H1 (cell line): ENCODE measurements at regions not wholly inside any gene's neighbourhood (a gene's known extent, or its start where the extent isn't known, plus 50 kb on each side); places are given as distances from the start of the nearest gene placed in this dataset.

Experiments
- CTCF ChIA-PET: fragments of 300-600 bp; sonication (Branson Sonifier 250); formaldehyde crosslinking; loops from one replicate; lab custom pipeline; 2021; ENCODE audit not compliant: partially characterized antibody; lab: Charles Lee
- POLR2A ChIA-PET: fragments of 300-600 bp; sonication (Branson Sonifier 250); formaldehyde crosslinking; loops from one replicate; lab custom pipeline; 2021; ENCODE audit warnings: inconsistent platforms; ENCODE audit not compliant: partially characterized antibody; lab: Charles Lee
- DNase-seq, 2 experiments: peaks; one replicate each; pipeline versions ENCODE4 v3.0.0 to v3.0.0-alpha.2; 2010 to 2022; ENCODE audit warnings: low spot score in 2 of 2, low read depth in 1 of 2, mixed read lengths in 1 of 2
- FAIRE-seq: peaks from 2 replicates; lab custom pipeline; 2011; peaks lifted over from hg19 to GRCh38; lab: Jason Lieb, UNC
- H2AFZ ChIP-seq: 2 replicates; pipeline ENCODE4 v1.8.1; 2012; ENCODE audit warnings: low read length, inconsistent platforms
- H2AK5ac ChIP-seq: 2 replicates; pipeline ENCODE4 v1.6.1; 2013; ENCODE audit warnings: low read depth, low read length
- H2BK120ac ChIP-seq: replicated peaks from 2 replicates; pipeline ENCODE3; 2013; ENCODE audit warnings: low read depth, low read length, inconsistent platforms
- H2BK12ac ChIP-seq: 2 replicates; pipeline ENCODE4 v1.6.1; 2013; ENCODE audit warnings: low read depth, low read length
- H2BK15ac ChIP-seq: 2 replicates; pipeline ENCODE4 v1.6.1; 2013; ENCODE audit warnings: low read length
- H2BK20ac ChIP-seq: 2 replicates; pipeline ENCODE4 v1.6.1; 2013; ENCODE audit warnings: low read length
- H2BK5ac ChIP-seq: 2 replicates; pipeline ENCODE4 v1.6.1; 2013; ENCODE audit warnings: low read depth, low read length
- H3K14ac ChIP-seq: 2 replicates; pipeline ENCODE4 v1.6.1; 2013; ENCODE audit warnings: inconsistent platforms; ENCODE audit not compliant: insufficient read length
- H3K18ac ChIP-seq: 2 replicates; pipeline ENCODE4 v1.6.1; 2013; ENCODE audit warnings: low read length; ENCODE audit errors: extremely low read depth
- H3K23ac ChIP-seq: 2 replicates; pipeline ENCODE4 v1.6.1; 2013; ENCODE audit warnings: inconsistent platforms; ENCODE audit not compliant: insufficient read length
- H3K23me2 ChIP-seq: 2 replicates; pipeline ENCODE4 v1.6.1; 2013; ENCODE audit warnings: low read depth, low read length
- H3K27ac ChIP-seq: 2 replicates; pipeline ENCODE4 v1.6.1; 2011; ENCODE audit warnings: low read depth, low read length, inconsistent platforms
- H3K27me3 ChIP-seq, 4 experiments: replicated peaks in 1 of 4; 1 replicate in 1 of 4; 2 replicates in 3 of 4; pipeline versions ENCODE4 v1.6.1 to v1.8.1; 2011 to 2013; ENCODE audit warnings: low read length in 3 of 4, mild to moderate bottlenecking in 3 of 4, inconsistent platforms in 2 of 4, mixed read lengths in 2 of 4, moderate library complexity in 1 of 4; ENCODE audit not compliant: control insufficient read depth in 3 of 4, insufficient read depth in 3 of 4; ENCODE audit errors: extremely low read depth in 1 of 4
- H3K36me3 ChIP-seq, 4 experiments: 2 replicates each; pipeline versions ENCODE4 v1.6.1 to v1.8.1; 2011 to 2013; ENCODE audit warnings: mild to moderate bottlenecking in 4 of 4, low read length in 3 of 4, moderate library complexity in 2 of 4, control low read depth in 1 of 4, inconsistent platforms in 1 of 4; ENCODE audit not compliant: insufficient read depth in 4 of 4, control insufficient read depth in 2 of 4
- H3K4ac ChIP-seq: replicated peaks from 2 replicates; pipeline ENCODE3; 2013; ENCODE audit warnings: low read length, low read depth, mixed read lengths, inconsistent platforms; ENCODE audit not compliant: insufficient read length
- H3K4me1 ChIP-seq, 4 experiments: replicated peaks in 1 of 4; 1 replicate in 1 of 4; 2 replicates in 3 of 4; pipeline versions ENCODE4 v1.6.1 to v1.8.1; 2011 to 2013; ENCODE audit warnings: low read length in 3 of 4, inconsistent platforms in 2 of 4, mixed read lengths in 1 of 4; ENCODE audit not compliant: insufficient read depth in 4 of 4, control insufficient read depth in 3 of 4
- H3K4me2 ChIP-seq, 2 experiments: 2 replicates each; pipeline versions ENCODE4 v1.6.1 to v1.8.1; 2011 to 2013; ENCODE audit warnings: low read depth in 2 of 2, low read length in 2 of 2, control low read depth in 1 of 2, inconsistent platforms in 1 of 2, mild to moderate bottlenecking in 1 of 2; ENCODE audit not compliant: insufficient read depth in 1 of 2
- H3K4me3 ChIP-seq, 4 experiments: fragments of 200-600, 300-600 bp in 1 of 4; sonication (generic), shearing (Covaris generic), sonication (Bioruptor Twin) in 1 of 4; 2 replicates each; pipeline versions ENCODE4 v1.5.1 to v1.8.1; 2011 to 2016; ENCODE audit warnings: low read length in 4 of 4, low read depth in 3 of 4, control low read depth in 2 of 4, inconsistent platforms in 2 of 4, mild to moderate bottlenecking in 2 of 4, mixed read lengths in 1 of 4, moderate library complexity in 1 of 4; ENCODE audit not compliant: insufficient read depth in 2 of 4; ENCODE audit errors: extremely low read depth in 1 of 4
- H3K56ac ChIP-seq: replicated peaks from 2 replicates; pipeline ENCODE3; 2013; ENCODE audit warnings: low read depth, mild to moderate bottlenecking, mixed read lengths, low read length, inconsistent platforms; ENCODE audit not compliant: insufficient read length
- H3K79me1 ChIP-seq: 2 replicates; pipeline ENCODE4 v1.6.1; 2013; ENCODE audit warnings: low read depth, low read length, control low read depth
- H3K79me2 ChIP-seq, 2 experiments: 2 replicates each; pipeline versions ENCODE4 v1.6.1 to v1.8.1; 2012 to 2013; ENCODE audit warnings: low read length in 2 of 2, mild to moderate bottlenecking in 2 of 2, inconsistent platforms in 1 of 2; ENCODE audit not compliant: insufficient read depth in 2 of 2, control insufficient read depth in 1 of 2
- H3K9ac ChIP-seq, 4 experiments: replicated peaks in 1 of 4; 1 replicate in 1 of 4; 2 replicates in 3 of 4; pipeline versions ENCODE4 v1.6.1 to v1.8.1; 2011 to 2013; ENCODE audit warnings: low read depth in 3 of 4, low read length in 3 of 4, control low read depth in 2 of 4, mild to moderate bottlenecking in 2 of 4, moderate library complexity in 2 of 4, inconsistent platforms in 1 of 4; ENCODE audit errors: extremely low read depth in 1 of 4
- H3K9me3 ChIP-seq, 2 experiments: 2 replicates each; pipeline versions ENCODE4 v1.6.1 to v1.8.1; 2012 to 2013; ENCODE audit warnings: mild to moderate bottlenecking in 2 of 2, moderate library complexity in 2 of 2, control low read depth in 1 of 2, inconsistent platforms in 1 of 2, low read depth in 1 of 2, low read length in 1 of 2, mixed read lengths in 1 of 2; ENCODE audit not compliant: insufficient read depth in 2 of 2
- H4K20me1 ChIP-seq, 2 experiments: replicated peaks in 1 of 2; 2 replicates each; pipeline versions ENCODE3 to v1.8.1; 2011 to 2013; ENCODE audit warnings: inconsistent platforms in 2 of 2, low read length in 2 of 2, mild to moderate bottlenecking in 1 of 2; ENCODE audit not compliant: insufficient read depth in 2 of 2, control insufficient read depth in 1 of 2
- H4K5ac ChIP-seq: 2 replicates; pipeline ENCODE4 v1.6.1; 2013; ENCODE audit warnings: low read length, low read depth, mixed read lengths, inconsistent platforms; ENCODE audit not compliant: insufficient read length
- H4K8ac ChIP-seq: 2 replicates; pipeline ENCODE4 v1.8.0; 2013; ENCODE audit warnings: mild to moderate bottlenecking, moderate library complexity, low read length, inconsistent platforms; ENCODE audit not compliant: insufficient read depth; ENCODE audit errors: extremely low read depth
- H4K91ac ChIP-seq: replicated peaks from 2 replicates; pipeline ENCODE3; 2013; ENCODE audit warnings: low read length, mixed read lengths, inconsistent platforms; ENCODE audit not compliant: insufficient read length
- CBX5 ChIP-seq: fragments of 300-800, 300-1000 bp; sonication (generic); IDR thresholded peaks from 2 replicates; pipeline ENCODE4 v1.7.1; 2016; ENCODE audit warnings: antibody characterized with exemption, low read length, low read depth
- HDAC6 ChIP-seq: IDR thresholded peaks from one replicate; pipeline ENCODE4 v1.7.1; 2012; ENCODE audit warnings: low read depth, mild to moderate bottlenecking, inconsistent platforms, low read length, moderate library complexity
- PHF8 ChIP-seq: fragments of 200-600 bp; sonication (generic); conservative IDR thresholded peaks from 2 replicates; pipeline ENCODE4 v1.7.1; 2012; ENCODE audit warnings: low read depth, mild to moderate bottlenecking, inconsistent platforms, low read length, moderate library complexity
- POLR2A ChIP-seq, 2 experiments: IDR thresholded peaks; 1 replicate in 1 of 2; 2 replicates in 1 of 2; pipeline ENCODE4 v1.6.1; 2011; ENCODE audit warnings: low read depth in 2 of 2, low read length in 2 of 2, mild to moderate bottlenecking in 2 of 2; ENCODE audit errors: control extremely low read depth in 1 of 2
- RNF2 ChIP-seq: fragments of 200-900, 300-1000 bp; sonication (generic); IDR thresholded peaks from 2 replicates; pipeline ENCODE4 v1.7.1; 2016; ENCODE audit warnings: borderline replicate concordance, low read depth, mild to moderate bottlenecking, antibody characterized with exemption, low read length; ENCODE audit not compliant: poor library complexity, severe bottlenecking; ENCODE audit errors: missing control alignments
- SIX5 ChIP-seq: IDR thresholded peaks from 2 replicates; pipeline ENCODE4 v1.6.1; 2011; ENCODE audit warnings: mild to moderate bottlenecking, low read depth, low read length
- SP4 ChIP-seq: IDR thresholded peaks from 2 replicates; pipeline ENCODE4 v1.6.1; 2012; ENCODE audit warnings: low read length, inconsistent platforms
- TAF1 ChIP-seq: IDR thresholded peaks from 2 replicates; pipeline ENCODE4 v1.6.1; 2011; ENCODE audit warnings: mild to moderate bottlenecking, low read depth, low read length
- TBP ChIP-seq: IDR thresholded peaks from 2 replicates; pipeline ENCODE4 v1.6.1; 2011; ENCODE audit warnings: low read depth, low read length, improper control_type of control experiment
- USF2 ChIP-seq: IDR thresholded peaks from 2 replicates; pipeline ENCODE4 v1.6.1; 2011; ENCODE audit warnings: low read length, improper control_type of control experiment
- WGBS, 2 experiments: shearing (Covaris generic) in 1 of 2; methylation state at CpG; one replicate each; pipeline versions ENCODE4 v1.1.6 to v1.1.7; 2013 to 2015; ENCODE audit warnings: low lambda C conversion rate in 2 of 2, mixed read lengths in 2 of 2, inconsistent platforms in 1 of 2, low coverage in 1 of 2, missing lambda C conversion rate in 1 of 2; ENCODE audit not compliant: insufficient replicate concordance in 2 of 2, insufficient coverage in 1 of 2, insufficient read length in 1 of 2; ENCODE audit errors: extremely low coverage in 1 of 2, missing lambda C conversion rate in 1 of 2; 5-methylcytosine and 5-hydroxymethylcytosine counted together
- TF ChIP-seq, protein P1 (sequence below): IDR thresholded peaks from 2 replicates; pipeline ENCODE4 v1.6.1; 2011; ENCODE audit warnings: low read depth, mild to moderate bottlenecking, low read length; ENCODE audit not compliant: insufficient read depth
- TF ChIP-seq, protein P2 (sequence below): IDR thresholded peaks from 2 replicates; pipeline ENCODE4 v1.6.1; 2012; ENCODE audit warnings: low read length, inconsistent platforms

DNA sequence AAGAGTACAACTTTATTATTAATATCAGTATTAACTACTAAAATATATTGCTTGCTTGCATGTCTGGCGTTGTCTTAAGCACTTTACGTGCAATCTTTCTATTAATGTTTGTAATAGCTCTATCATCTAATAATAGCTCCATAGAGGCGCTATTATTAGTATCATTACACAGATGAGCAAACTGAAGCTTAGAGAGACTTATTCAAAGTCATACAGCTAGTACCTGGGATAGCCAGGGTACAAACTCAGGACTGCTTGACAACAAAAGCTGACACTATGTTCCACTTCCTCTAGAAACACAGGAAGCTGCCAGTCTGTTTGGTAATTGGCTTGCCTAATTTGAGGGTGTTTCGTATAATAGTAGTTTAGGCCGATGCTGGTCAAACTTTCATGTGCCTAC lies 523.2 kb downstream of the RMST start:
- DNase-seq: no peak
- Histone ChIP-seq H3K4me2 (no peak overlapping the region), H3K56ac (no peak overlapping the region), H2AK5ac (no peak overlapping the region), H4K20me1 (no peaks in the 10 kb centered on the region), H3K4ac (no peak overlapping the region), H4K8ac (no peak overlapping the region), H3K27ac (no peak overlapping the region), H3K23ac (no peak overlapping the region), H3K79me2 (no peaks in the 10 kb centered on the region), H2BK120ac (no peak overlapping the region), H3K4me1 (no peaks in the 10 kb centered on the region), H3K9me3 (no peaks in the 10 kb centered on the region), H4K5ac (no peak overlapping the region), H2BK12ac (no peak overlapping the region), H2AFZ (no peak overlapping the region), H3K23me2 (peaks cover 4% of the 10 kb centered on the region; the same call in 1 of the 2 replicates), H3K9ac (no peak overlapping the region), H3K27me3 (no peaks in the 10 kb centered on the region), H4K91ac (no peak overlapping the region), H3K36me3 (no peaks in the 10 kb centered on the region), H2BK15ac (no peak overlapping the region), H3K14ac (no peak overlapping the region), H3K4me3 (no peak overlapping the region), H2BK20ac (no peak overlapping the region), H2BK5ac (no peak overlapping the region), H3K18ac (no peak overlapping the region), H3K79me1 (no peaks in the 10 kb centered on the region)
- CTCF ChIA-PET: interaction anchor here (1.1 to 1.7 kb wide), 3 partner anchors 19 to 676 kb away, joined by 3 to 12 read pairs (median 3); no protein-coding TSS in a partner anchor
- FAIRE-seq: no peak
- 93% methylated on average over 5 of the region's 5 CpGs; no CpG with 5 or more reads in 1 of the 2 experiments for WGBS, 2 experiments
- no peak for TF ChIP-seq TBP
- TF ChIP-seq, protein P1, sequence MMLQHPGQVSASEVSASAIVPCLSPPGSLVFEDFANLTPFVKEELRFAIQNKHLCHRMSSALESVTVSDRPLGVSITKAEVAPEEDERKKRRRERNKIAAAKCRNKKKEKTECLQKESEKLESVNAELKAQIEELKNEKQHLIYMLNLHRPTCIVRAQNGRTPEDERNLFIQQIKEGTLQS: no peak
- no peak for TF ChIP-seq TAF1
- TF ChIP-seq USF2: no peak
- TF ChIP-seq SIX5: no peak
- no peak for TF ChIP-seq CBX5
- TF ChIP-seq, protein P2, sequence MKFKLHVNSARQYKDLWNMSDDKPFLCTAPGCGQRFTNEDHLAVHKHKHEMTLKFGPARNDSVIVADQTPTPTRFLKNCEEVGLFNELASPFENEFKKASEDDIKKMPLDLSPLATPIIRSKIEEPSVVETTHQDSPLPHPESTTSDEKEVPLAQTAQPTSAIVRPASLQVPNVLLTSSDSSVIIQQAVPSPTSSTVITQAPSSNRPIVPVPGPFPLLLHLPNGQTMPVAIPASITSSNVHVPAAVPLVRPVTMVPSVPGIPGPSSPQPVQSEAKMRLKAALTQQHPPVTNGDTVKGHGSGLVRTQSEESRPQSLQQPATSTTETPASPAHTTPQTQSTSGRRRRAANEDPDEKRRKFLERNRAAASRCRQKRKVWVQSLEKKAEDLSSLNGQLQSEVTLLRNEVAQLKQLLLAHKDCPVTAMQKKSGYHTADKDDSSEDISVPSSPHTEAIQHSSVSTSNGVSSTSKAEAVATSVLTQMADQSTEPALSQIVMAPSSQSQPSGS: no peak
- no peak for TF ChIP-seq HDAC6
- TF ChIP-seq PHF8: no peak
- no peak for TF ChIP-seq SP4
- TF ChIP-seq POLR2A (IDR thresholded peaks at IDR 0.05; ENCODE audit: control extremely low read depth in 1 of 2, low read depth in 2 of 2, low read length in 2 of 2): no peak
- no peak for TF ChIP-seq RNF2
- POLR2A ChIA-PET: no interaction called here
